CD4-positive, alpha-beta T cell (primary cell): ENCODE measurements at regions not wholly inside any gene's neighbourhood (a gene's known extent, or its start where the extent isn't known, plus 50 kb on each side); places are given as distances from the start of the nearest gene placed in this dataset.
A peak's percentile ranks its signal among the peaks of the same experiment; 100 is the strongest.

ENCODE experiments used
- ATAC-seq: fragments of 200-7000 bp; cut with Tn5 transposase; one replicate; pipeline ENCODE4 v1.10.0; 2022; ENCODE audit warnings: mild to moderate bottlenecking; ENCODE audit not compliant: poor library complexity
- CTCF ChIA-PET: fragments of 350-600 bp; sonication (Branson Sonifier 250); formaldehyde crosslinking; loops from one replicate; lab custom pipeline; 2021; ENCODE audit warnings: antibody characterized with exemption, inconsistent platforms; lab: Charles Lee
- POLR2A ChIA-PET: fragments of 350-600 bp; sonication (Branson Sonifier 250); formaldehyde crosslinking; loops from one replicate; lab custom pipeline; 2021; ENCODE audit warnings: antibody characterized with exemption, inconsistent platforms; lab: Charles Lee
- DNase-seq, 14 experiments: peaks; one replicate each; pipeline ENCODE4 v3.0.0-alpha.2; 2013 to 2020; ENCODE audit warnings: mixed read lengths in 2 of 14
- H3K27ac ChIP-seq, 2 donors: one replicate each; pipeline versions ENCODE4 v1.5.1 to v1.7.0; 2013; ENCODE audit warnings: low read length in 2 of 2, low read depth in 1 of 2, mild to moderate bottlenecking in 1 of 2
- H3K27me3 ChIP-seq, 2 experiments: 1 replicate in 1 of 2; 2 replicates in 1 of 2; pipeline versions ENCODE4 v1.6.1 to v1.7.0; 2013; ENCODE audit warnings: low read length in 2 of 2, control low read depth in 1 of 2, mild to moderate bottlenecking in 1 of 2, moderate library complexity in 1 of 2; ENCODE audit not compliant: insufficient read depth in 2 of 2, control insufficient read depth in 1 of 2
- H3K36me3 ChIP-seq: one replicate; pipeline ENCODE4 v1.6.1; 2013; ENCODE audit warnings: low read length, control low read depth; ENCODE audit not compliant: insufficient read depth
- H3K4me1 ChIP-seq: one replicate; pipeline ENCODE4 v1.6.1; 2013; ENCODE audit warnings: low read length, control low read depth; ENCODE audit not compliant: insufficient read depth
- H3K4me3 ChIP-seq: one replicate; pipeline ENCODE4 v1.5.1; 2013; ENCODE audit warnings: mild to moderate bottlenecking, low read length, moderate library complexity
- H3K9me3 ChIP-seq, 2 experiments: 1 replicate in 1 of 2; 2 replicates in 1 of 2; pipeline versions ENCODE4 v1.6.1 to v1.7.0; 2013; ENCODE audit warnings: low read length in 2 of 2, mild to moderate bottlenecking in 2 of 2, control low read depth in 1 of 2, moderate library complexity in 1 of 2; ENCODE audit not compliant: control insufficient read depth in 1 of 2, insufficient read depth in 1 of 2
- H3K27ac Mint-ChIP-seq: one replicate; pipeline ENCODE4 v1.8.0; 2020; ENCODE audit warnings: mixed read lengths
- H3K27me3 Mint-ChIP-seq: one replicate; pipeline ENCODE4 v1.8.0; 2021; ENCODE audit warnings: mixed read lengths
- H3K36me3 Mint-ChIP-seq: one replicate; pipeline ENCODE4 v1.8.0; 2021; ENCODE audit warnings: low read depth, mixed read lengths
- H3K4me1 Mint-ChIP-seq: one replicate; pipeline ENCODE4 v1.8.0; 2021; ENCODE audit warnings: low read depth, mixed read lengths
- H3K4me3 Mint-ChIP-seq: one replicate; pipeline ENCODE4 v1.8.0; 2020; ENCODE audit warnings: mild to moderate bottlenecking, mixed read lengths
- H3K9me3 Mint-ChIP-seq: one replicate; pipeline ENCODE4 v1.8.0; 2020; ENCODE audit warnings: mixed read lengths
- intact Hi-C, 2 experiments: fragments of 100-400 bp; cut with DNase I in 1 of 2; cut with micrococcal nuclease in 1 of 2; formaldehyde crosslinking; loops; one replicate each; pipeline versions ENCODE4 v1.15.1 to v1.9.0; 2023 to 2025; cut with DNase I, micrococcal nuclease
- TF ChIP-seq, protein P1 (sequence below): fragments of 200-600 bp; IDR thresholded peaks from one replicate; pipeline ENCODE4 v1.8.0; 2022; ENCODE audit warnings: antibody characterized with exemption, mild to moderate bottlenecking

DNA sequence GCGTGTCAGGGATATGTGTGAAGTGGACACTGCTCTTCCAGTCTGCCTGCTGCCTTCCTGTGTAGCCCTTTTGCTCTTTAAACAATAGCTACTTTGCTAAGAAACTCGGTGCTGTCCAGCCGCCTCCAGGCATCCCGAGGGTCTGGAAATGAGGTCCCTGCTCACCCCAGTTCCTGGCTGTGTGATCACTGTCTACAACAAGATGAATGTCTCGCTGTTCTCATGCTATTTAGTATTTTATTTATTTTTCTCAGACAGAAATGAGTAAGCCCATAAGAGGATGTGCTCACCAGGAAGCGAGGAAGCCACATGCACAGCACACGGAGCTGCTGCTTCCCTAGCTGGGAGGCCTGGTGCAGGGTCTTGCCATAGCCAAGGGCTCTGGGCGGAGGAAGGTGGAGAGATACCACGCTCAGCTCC, 167.0 kb upstream of the PITRM1 start:
- H3K4me3 Mint-ChIP-seq, result no peak overlapping the region
- POLR2A ChIA-PET, result no interaction called here
- H3K27ac Mint-ChIP-seq, result no peak overlapping the region

GRCh38 chr10:3339121-3339520, 166.5 kb upstream of the PITRM1 start:
- no peaks in the 10 kb centered on the region for H3K4me1 Mint-ChIP-seq
- TF ChIP-seq, protein P1, sequence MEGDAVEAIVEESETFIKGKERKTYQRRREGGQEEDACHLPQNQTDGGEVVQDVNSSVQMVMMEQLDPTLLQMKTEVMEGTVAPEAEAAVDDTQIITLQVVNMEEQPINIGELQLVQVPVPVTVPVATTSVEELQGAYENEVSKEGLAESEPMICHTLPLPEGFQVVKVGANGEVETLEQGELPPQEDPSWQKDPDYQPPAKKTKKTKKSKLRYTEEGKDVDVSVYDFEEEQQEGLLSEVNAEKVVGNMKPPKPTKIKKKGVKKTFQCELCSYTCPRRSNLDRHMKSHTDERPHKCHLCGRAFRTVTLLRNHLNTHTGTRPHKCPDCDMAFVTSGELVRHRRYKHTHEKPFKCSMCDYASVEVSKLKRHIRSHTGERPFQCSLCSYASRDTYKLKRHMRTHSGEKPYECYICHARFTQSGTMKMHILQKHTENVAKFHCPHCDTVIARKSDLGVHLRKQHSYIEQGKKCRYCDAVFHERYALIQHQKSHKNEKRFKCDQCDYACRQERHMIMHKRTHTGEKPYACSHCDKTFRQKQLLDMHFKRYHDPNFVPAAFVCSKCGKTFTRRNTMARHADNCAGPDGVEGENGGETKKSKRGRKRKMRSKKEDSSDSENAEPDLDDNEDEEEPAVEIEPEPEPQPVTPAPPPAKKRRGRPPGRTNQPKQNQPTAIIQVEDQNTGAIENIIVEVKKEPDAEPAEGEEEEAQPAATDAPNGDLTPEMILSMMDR, result no peak
- H3K9me3 Mint-ChIP-seq, result no peaks in the 10 kb centered on the region
- H3K36me3 ChIP-seq, result no peaks in the 10 kb centered on the region
- no peak overlapping the region for H3K4me3 ChIP-seq
- H3K4me3 Mint-ChIP-seq, result no peak overlapping the region
- CTCF ChIA-PET, result no interaction called here
- peaks cover 0 to 2% of the 10 kb centered on the region in 2 experiments for H3K27me3 ChIP-seq
- intact Hi-C loops, result no loop called here
- POLR2A ChIA-PET, result no interaction called here
- H3K36me3 Mint-ChIP-seq, result no peaks in the 10 kb centered on the region
- no peak overlapping the region for H3K27ac Mint-ChIP-seq
- DNase-seq (no peak), ATAC-seq (no peak)
- H3K9me3 ChIP-seq, result no peaks in the 10 kb centered on the region
- H3K27me3 Mint-ChIP-seq, result no peaks in the 10 kb centered on the region
- no peaks in the 10 kb centered on the region for H3K4me1 ChIP-seq
- H3K27ac ChIP-seq, result no peak overlapping the region

More for the DNA sequence above, 167.0 kb upstream of the PITRM1 start:
- Histone ChIP-seq H3K36me3 (no peaks in the 10 kb centered on the region), H3K4me1 (no peaks in the 10 kb centered on the region), H3K27ac (no peak overlapping the region), H3K4me3 (no peak overlapping the region), H3K9me3 (no peaks in the 10 kb centered on the region), H3K27me3 (peaks cover 0 to 2% of the 10 kb centered on the region in 2 experiments)
- Mint-ChIP-seq H3K36me3 (no peaks in the 10 kb centered on the region), H3K9me3 (no peaks in the 10 kb centered on the region), H3K4me1 (no peaks in the 10 kb centered on the region), H3K27me3 (no peaks in the 10 kb centered on the region)
- CTCF ChIA-PET, result no interaction called here
- ATAC-seq, result no peak
- TF ChIP-seq, protein P1, result no peak
- peak in 1 of 14 experiments; percentile 4 for DNase-seq
- intact Hi-C loops, result no loop called here

GRCh38 chr10:3337741-3338140, 165.2 kb upstream of the PITRM1 start:
- Mint-ChIP-seq H3K4me3 (no peak overlapping the region), H3K4me1 (no peaks in the 10 kb centered on the region), H3K9me3 (no peaks in the 10 kb centered on the region), H3K36me3 (no peaks in the 10 kb centered on the region), H3K27me3 (no peaks in the 10 kb centered on the region), H3K27ac (no peak overlapping the region)
- ATAC-seq (no peak), DNase-seq (no peak)
- Histone ChIP-seq H3K27me3 (no peaks in the 10 kb centered on the region), H3K4me1 (no peaks in the 10 kb centered on the region), H3K27ac (no peak overlapping the region), H3K4me3 (no peak overlapping the region), H3K36me3 (no peaks in the 10 kb centered on the region), H3K9me3 (no peaks in the 10 kb centered on the region)
- ChIA-PET POLR2A (no interaction called here), CTCF (no interaction called here)
- TF ChIP-seq, protein P1, result no peak
- intact Hi-C loops, result no loop called here
